ENCODE measurements at regions not wholly inside any gene's neighbourhood (a gene's known extent, or its start where the extent isn't known, plus 50 kb on each side); places are given as distances from the start of the nearest gene placed in this dataset.

DNA sequence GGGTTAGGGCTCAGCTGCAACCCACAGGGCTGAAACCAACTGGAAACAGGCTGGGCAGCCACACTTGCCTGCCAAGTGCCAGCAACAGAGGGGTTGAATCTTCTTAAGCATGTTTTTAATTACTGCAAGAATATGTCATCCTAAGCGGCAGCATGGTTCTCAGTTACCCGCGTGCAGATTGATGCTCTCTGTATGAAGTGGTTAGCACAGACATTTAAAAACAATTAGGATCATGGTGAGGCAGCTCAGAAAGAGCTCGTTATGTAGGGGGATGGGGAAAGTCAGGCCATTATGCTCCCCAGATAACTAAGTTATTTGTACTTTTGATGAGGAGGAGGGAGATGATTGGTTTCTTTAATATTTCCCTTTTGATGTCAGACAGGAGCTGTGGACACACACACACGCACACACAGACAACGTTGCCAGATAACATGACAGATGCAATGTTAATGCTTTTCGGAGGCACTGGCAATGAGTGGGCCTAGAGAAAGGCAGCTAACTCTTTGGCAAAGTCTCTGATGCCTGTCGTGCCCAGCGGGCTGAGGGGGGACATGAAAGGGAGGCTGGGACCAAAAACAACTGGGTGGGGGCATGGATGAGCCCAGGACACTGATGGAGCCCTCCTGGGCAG is 389.7 kb downstream of the NXPE2 start:
- TF ChIP-seq, protein P1, sequence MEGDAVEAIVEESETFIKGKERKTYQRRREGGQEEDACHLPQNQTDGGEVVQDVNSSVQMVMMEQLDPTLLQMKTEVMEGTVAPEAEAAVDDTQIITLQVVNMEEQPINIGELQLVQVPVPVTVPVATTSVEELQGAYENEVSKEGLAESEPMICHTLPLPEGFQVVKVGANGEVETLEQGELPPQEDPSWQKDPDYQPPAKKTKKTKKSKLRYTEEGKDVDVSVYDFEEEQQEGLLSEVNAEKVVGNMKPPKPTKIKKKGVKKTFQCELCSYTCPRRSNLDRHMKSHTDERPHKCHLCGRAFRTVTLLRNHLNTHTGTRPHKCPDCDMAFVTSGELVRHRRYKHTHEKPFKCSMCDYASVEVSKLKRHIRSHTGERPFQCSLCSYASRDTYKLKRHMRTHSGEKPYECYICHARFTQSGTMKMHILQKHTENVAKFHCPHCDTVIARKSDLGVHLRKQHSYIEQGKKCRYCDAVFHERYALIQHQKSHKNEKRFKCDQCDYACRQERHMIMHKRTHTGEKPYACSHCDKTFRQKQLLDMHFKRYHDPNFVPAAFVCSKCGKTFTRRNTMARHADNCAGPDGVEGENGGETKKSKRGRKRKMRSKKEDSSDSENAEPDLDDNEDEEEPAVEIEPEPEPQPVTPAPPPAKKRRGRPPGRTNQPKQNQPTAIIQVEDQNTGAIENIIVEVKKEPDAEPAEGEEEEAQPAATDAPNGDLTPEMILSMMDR (conservative IDR thresholded peaks at IDR 0.05; ENCODE audit: low read depth, low read length) = no peak
- DNase-seq (ENCODE audit: low read depth) = no peak

GRCh38 chr11:115069599-115069998 is 391.3 kb downstream of the NXPE2 start:
- DNase-seq (ENCODE audit: low read depth) = no peak
- TF ChIP-seq, protein P1 (conservative IDR thresholded peaks at IDR 0.05; ENCODE audit: low read depth, low read length) = no peak
- no peak overlapping the region for H3K4me3 ChIP-seq (ENCODE audit: low read length)

More for the DNA sequence above, 389.7 kb downstream of the NXPE2 start:
- H3K4me3 ChIP-seq (ENCODE audit: low read length) = no peak overlapping the region

- TF ChIP-seq, protein P1 (conservative IDR thresholded peaks at IDR 0.05; ENCODE audit: low read depth, low read length) = no peak
- H3K4me3 ChIP-seq (ENCODE audit: low read length) = no peak overlapping the region
- no peak for DNase-seq (ENCODE audit: low read depth)
Observed at GRCh38 chr11:115075356-115075755, 397.0 kb downstream of the NXPE2 start.

- TF ChIP-seq, protein P1 (conservative IDR thresholded peaks at IDR 0.05; ENCODE audit: low read depth, low read length) = no peak
- DNase-seq (ENCODE audit: low read depth) = no peak
- H3K4me3 ChIP-seq (ENCODE audit: low read length) = no peak overlapping the region
Observed at GRCh38 chr11:115077740-115078139, 399.4 kb downstream of the NXPE2 start.

DNA sequence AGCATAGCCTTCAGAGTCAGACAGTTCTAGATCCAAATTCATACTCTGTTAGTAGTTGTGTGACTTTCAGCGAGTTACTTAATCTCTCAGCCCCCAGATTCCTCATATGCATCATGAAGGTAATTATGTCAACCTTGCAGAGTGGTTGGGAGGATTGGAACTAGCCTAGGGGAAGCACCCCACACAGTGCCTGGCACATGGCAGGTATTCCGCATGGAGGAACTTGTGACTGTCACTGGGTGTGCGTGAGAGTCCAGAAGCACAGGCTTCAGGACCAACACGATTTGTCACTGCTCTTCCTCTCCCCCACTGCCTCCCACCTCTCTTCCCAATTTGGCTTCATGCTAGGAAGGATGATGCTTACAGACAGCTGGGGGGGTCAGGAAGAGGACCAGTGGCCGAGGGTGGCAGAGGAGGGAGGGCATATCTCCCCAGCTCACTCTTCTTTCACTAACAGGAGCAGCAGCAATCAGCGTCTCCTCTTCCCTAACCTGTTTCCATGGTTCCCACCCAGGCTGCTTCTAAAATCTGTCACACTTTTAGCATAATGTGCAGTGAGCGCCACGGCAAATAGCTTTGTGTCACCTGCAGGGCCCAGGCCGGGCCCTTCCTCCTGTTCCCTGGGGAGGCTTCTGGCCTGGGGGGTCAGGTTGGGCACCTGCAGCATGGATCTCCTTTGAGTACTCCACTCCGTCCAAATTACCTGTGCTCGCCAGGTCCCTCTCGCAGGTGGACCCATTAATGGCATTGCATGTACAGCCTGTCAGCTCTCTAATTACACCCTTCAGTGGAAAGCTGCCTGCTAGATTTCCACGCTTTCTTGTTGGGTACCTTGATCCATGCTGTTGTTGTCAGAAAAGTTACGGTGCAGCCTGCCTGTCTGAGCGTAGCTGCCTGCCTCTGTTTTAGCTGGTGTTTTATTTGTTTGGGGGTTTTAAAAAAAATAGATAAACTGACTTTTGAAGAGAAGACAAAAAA is 400.4 kb downstream of the NXPE2 start:
- no peak for DNase-seq (ENCODE audit: low read depth)
- TF ChIP-seq, protein P1 (conservative IDR thresholded peaks at IDR 0.05; ENCODE audit: low read depth, low read length) = no peak
- no peak overlapping the region for H3K4me3 ChIP-seq (ENCODE audit: low read length)

DNA sequence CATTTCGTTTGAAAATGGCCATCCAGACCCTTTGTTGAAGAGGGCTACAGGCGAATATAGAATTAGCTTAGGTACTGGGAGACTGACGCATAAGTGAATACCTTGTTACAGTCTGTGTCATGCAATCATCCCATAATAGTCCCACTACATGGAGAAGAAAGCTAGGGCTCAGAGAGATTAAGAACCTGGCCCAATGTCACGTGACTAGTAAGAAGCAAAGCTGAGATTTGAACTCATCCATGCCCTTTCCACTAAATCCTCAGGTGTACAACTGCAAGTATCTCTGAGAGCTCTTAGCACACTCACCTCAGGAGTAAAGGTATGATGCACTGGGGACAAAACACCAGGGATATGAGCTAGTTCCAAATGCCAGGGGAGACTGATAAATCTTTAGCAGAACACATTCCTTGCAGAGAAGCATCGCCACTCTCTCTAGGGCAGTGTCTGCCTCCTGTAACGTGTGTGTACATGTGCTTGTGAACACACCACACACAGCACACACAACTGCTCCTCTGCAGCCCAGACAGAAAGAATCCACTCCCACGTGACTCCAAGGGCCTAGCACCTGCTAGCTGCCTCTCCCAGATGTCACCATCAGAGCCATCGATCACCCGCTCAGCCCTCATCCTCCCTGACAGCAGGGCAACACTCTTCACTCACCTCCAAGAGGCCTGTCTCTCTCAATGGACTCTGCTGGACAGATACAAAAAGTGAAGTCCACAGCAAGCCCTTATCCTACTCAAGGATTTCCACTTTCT is 402.8 kb downstream of the NXPE2 start:
- no peak for DNase-seq (ENCODE audit: low read depth)
- TF ChIP-seq, protein P1 (conservative IDR thresholded peaks at IDR 0.05; ENCODE audit: low read depth, low read length) = no peak
- no peak overlapping the region for H3K4me3 ChIP-seq (ENCODE audit: low read length)
